ENCODE measurements at regions not wholly inside any gene's neighbourhood (a gene's known extent, or its start where the extent isn't known, plus 50 kb on each side); places are given as distances from the start of the nearest gene placed in this dataset.

- BruUV-seq (replicated peaks): no TSS peak
- no peak for TF ChIP-seq EZH2 (IDR thresholded peaks at IDR 0.05; ENCODE audit: borderline replicate concordance, low read depth, low read length, poor library complexity, severe bottlenecking)
- no peak for TF ChIP-seq CTCF (conservative IDR thresholded peaks at IDR 0.05; ENCODE audit: low read depth, low read length)
- Histone ChIP-seq H3K4me3 (ENCODE audit: low read depth, low read length, poor library complexity, severe bottlenecking) (no peak overlapping the region), H3K27me3 (replicated peaks; ENCODE audit: insufficient read depth, low read depth, low read length, poor library complexity) (peaks cover 4% of the 10 kb centered on the region), H3K9me3 (ENCODE audit: low read depth, low read length, poor library complexity, severe bottlenecking) (no peaks in the 10 kb centered on the region), H3K36me3 (ENCODE audit: insufficient read depth, low read length, poor library complexity, severe bottlenecking) (no peaks in the 10 kb centered on the region), H3K4me1 (ENCODE audit: insufficient read depth, low read length, poor library complexity, severe bottlenecking) (peaks cover 5% of the 10 kb centered on the region), H3K27ac (ENCODE audit: low read depth, low read length, poor library complexity, severe bottlenecking) (no peak overlapping the region)
- no peak for DNase-seq (ENCODE audit: low spot score)
- intact Hi-C loops (cut with micrococcal nuclease; ENCODE audit: unreplicated experiment): no loop called here
- POLR2A ChIA-PET (ENCODE audit: low non-redundant PET): no interaction called here
- CTCF ChIA-PET: no interaction called here
Observed at GRCh38 chr5:58136406-58136805, 323.5 kb downstream of the PLK2 start.

- no peak for DNase-seq (ENCODE audit: low spot score)
- intact Hi-C loops (cut with micrococcal nuclease; ENCODE audit: unreplicated experiment): no loop called here
- H3K9me3 ChIP-seq (ENCODE audit: low read depth, low read length, poor library complexity, severe bottlenecking): no peaks in the 10 kb centered on the region
- no peaks in the 10 kb centered on the region for H3K36me3 ChIP-seq (ENCODE audit: insufficient read depth, low read length, poor library complexity, severe bottlenecking)
- no peak overlapping the region for H3K27ac ChIP-seq (ENCODE audit: low read depth, low read length, poor library complexity, severe bottlenecking)
- H3K4me3 ChIP-seq (ENCODE audit: low read depth, low read length, poor library complexity, severe bottlenecking): no peak overlapping the region
- BruUV-seq (replicated peaks): no TSS peak
- POLR2A ChIA-PET (ENCODE audit: low non-redundant PET): no interaction called here
- CTCF ChIA-PET: no interaction called here
- TF ChIP-seq CTCF (conservative IDR thresholded peaks at IDR 0.05; ENCODE audit: low read depth, low read length) (no peak), EZH2 (IDR thresholded peaks at IDR 0.05; ENCODE audit: borderline replicate concordance, low read depth, low read length, poor library complexity, severe bottlenecking) (no peak)
- peaks cover 5% of the 10 kb centered on the region for H3K4me1 ChIP-seq (ENCODE audit: insufficient read depth, low read length, poor library complexity, severe bottlenecking)
- peaks cover 4% of the 10 kb centered on the region for H3K27me3 ChIP-seq (replicated peaks; ENCODE audit: insufficient read depth, low read depth, low read length, poor library complexity)
Observed at GRCh38 chr5:58135571-58136335, 324.1 kb downstream of the PLK2 start.

- no peaks in the 10 kb centered on the region for H3K36me3 ChIP-seq (ENCODE audit: insufficient read depth, low read length, poor library complexity, severe bottlenecking)
- no peak for TF ChIP-seq CTCF (conservative IDR thresholded peaks at IDR 0.05; ENCODE audit: low read depth, low read length)
- TF ChIP-seq EZH2 (IDR thresholded peaks at IDR 0.05; ENCODE audit: borderline replicate concordance, low read depth, low read length, poor library complexity, severe bottlenecking): no peak
- POLR2A ChIA-PET (ENCODE audit: low non-redundant PET): no interaction called here
- H3K27ac ChIP-seq (ENCODE audit: low read depth, low read length, poor library complexity, severe bottlenecking): no peak overlapping the region
- CTCF ChIA-PET: no interaction called here
- H3K27me3 ChIP-seq (replicated peaks; ENCODE audit: insufficient read depth, low read depth, low read length, poor library complexity): peaks cover 7% of the 10 kb centered on the region
- intact Hi-C loops (cut with micrococcal nuclease; ENCODE audit: unreplicated experiment): no loop called here
- BruUV-seq (replicated peaks): no TSS peak
- peak; percentile 78 for DNase-seq (ENCODE audit: low spot score)
- H3K4me3 ChIP-seq (ENCODE audit: low read depth, low read length, poor library complexity, severe bottlenecking): no peak overlapping the region
- no peaks in the 10 kb centered on the region for H3K9me3 ChIP-seq (ENCODE audit: low read depth, low read length, poor library complexity, severe bottlenecking)
- H3K4me1 ChIP-seq (ENCODE audit: insufficient read depth, low read length, poor library complexity, severe bottlenecking): peaks cover 5% of the 10 kb centered on the region
Observed at GRCh38 chr5:58133631-58134296, 326.1 kb downstream of the PLK2 start.
